ENCODE measurements at regions not wholly inside any gene's neighbourhood (a gene's known extent, or its start where the extent isn't known, plus 50 kb on each side); places are given as distances from the start of the nearest gene placed in this dataset.

DNA sequence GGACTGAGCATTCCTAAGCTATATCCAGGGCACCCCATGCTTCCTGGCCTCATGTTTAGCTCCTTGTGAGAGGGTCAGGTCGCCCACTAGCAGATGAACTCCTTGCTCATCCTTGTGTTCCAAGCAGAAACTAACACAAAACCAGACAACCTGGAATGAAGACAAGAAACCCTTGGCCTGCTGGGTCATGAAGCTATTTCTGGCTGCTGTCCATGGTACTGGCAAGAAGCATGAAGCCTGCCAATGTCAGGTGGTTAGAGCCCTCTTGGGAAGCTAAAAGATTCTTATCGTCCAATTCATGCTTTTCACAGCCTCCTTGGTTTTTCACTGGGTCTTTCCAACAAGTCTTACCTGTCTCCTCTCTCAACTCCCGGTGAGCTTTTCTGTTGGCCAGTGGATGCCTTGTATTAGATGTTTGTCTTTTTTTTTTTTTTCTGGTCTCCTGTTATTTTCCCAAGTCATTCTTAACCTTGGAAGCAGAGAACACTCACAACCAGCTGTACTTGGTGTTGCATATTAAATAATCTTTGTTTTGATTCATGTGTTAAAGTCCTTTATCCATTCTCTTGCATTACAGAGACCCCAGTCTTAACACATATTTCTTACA is 180.3 kb downstream of the ANKRD60 start:
- Histone ChIP-seq H3K18ac (ENCODE audit: insufficient read length, low read depth, low read length) (no peak overlapping the region), H3K9ac (ENCODE audit: extremely low read depth, insufficient read length, low read length) (no peak overlapping the region), H2AK5ac (ENCODE audit: insufficient read length, low read length) (no peak overlapping the region), H3K27me3 (ENCODE audit: insufficient read depth, low read length) (no peaks in the 10 kb centered on the region), H3K4ac (ENCODE audit: low read depth, low read length) (no peak overlapping the region), H2AFZ (ENCODE audit: low read length) (no peak overlapping the region), H3K4me1 (ENCODE audit: insufficient read depth, low read length) (no peaks in the 10 kb centered on the region), H3T11ph (ENCODE audit: low read length) (no peak overlapping the region), H4K91ac (ENCODE audit: insufficient read length, low read depth, low read length) (no peak overlapping the region), H4K8ac (replicated peaks; ENCODE audit: insufficient read length, low read depth, low read length) (no peak overlapping the region), H2BK20ac (ENCODE audit: low read depth, low read length, poor library complexity, severe bottlenecking) (no peak overlapping the region), H3K79me2 (ENCODE audit: insufficient read depth, low read length) (no peaks in the 10 kb centered on the region), H3K14ac (ENCODE audit: insufficient read depth, low read length) (no peak overlapping the region), H3K23me2 (ENCODE audit: insufficient read length, low read depth, low read length, poor library complexity, severe bottlenecking) (no peaks in the 10 kb centered on the region), H4K20me1 (ENCODE audit: control insufficient read depth, insufficient read depth, insufficient read length) (no peaks in the 10 kb centered on the region), H4K5ac (ENCODE audit: insufficient read length, low read depth, low read length) (no peak overlapping the region), H3K9me3 (ENCODE audit: control insufficient read depth, low read depth, low read length) (no peaks in the 10 kb centered on the region), H2BK120ac (ENCODE audit: low read depth, low read length, poor library complexity, severe bottlenecking) (no peak overlapping the region), H3K23ac (ENCODE audit: insufficient read length, low read depth, low read length) (no peak overlapping the region), H2BK12ac (ENCODE audit: insufficient read length, low read depth, low read length) (no peak overlapping the region), H2BK15ac (ENCODE audit: low read depth, low read length) (no peak overlapping the region), H3K27ac (ENCODE audit: insufficient read length, low read depth, low read length) (no peak overlapping the region), H3K79me1 (ENCODE audit: insufficient read depth, low read depth, low read length, poor library complexity, severe bottlenecking) (no peaks in the 10 kb centered on the region), H3K4me2 (ENCODE audit: insufficient read depth, insufficient read length, low read length) (no peak overlapping the region), H2BK5ac (ENCODE audit: insufficient read length, low read length) (no peak overlapping the region), H3K56ac (ENCODE audit: insufficient read length, low read depth, low read length) (no peak overlapping the region)
- no peak overlapping the region for H3K4me3 Mint-ChIP-seq
- no peak overlapping the region for H3K27ac Mint-ChIP-seq
- peaks cover 4% of the 10 kb centered on the region; the same call in 1 of the 2 replicates for H3K27me3 Mint-ChIP-seq (ENCODE audit: low read depth)
- peaks cover 11% of the 10 kb centered on the region in 2 experiments for H3K9me3 Mint-ChIP-seq
- TF ChIP-seq, protein P1, sequence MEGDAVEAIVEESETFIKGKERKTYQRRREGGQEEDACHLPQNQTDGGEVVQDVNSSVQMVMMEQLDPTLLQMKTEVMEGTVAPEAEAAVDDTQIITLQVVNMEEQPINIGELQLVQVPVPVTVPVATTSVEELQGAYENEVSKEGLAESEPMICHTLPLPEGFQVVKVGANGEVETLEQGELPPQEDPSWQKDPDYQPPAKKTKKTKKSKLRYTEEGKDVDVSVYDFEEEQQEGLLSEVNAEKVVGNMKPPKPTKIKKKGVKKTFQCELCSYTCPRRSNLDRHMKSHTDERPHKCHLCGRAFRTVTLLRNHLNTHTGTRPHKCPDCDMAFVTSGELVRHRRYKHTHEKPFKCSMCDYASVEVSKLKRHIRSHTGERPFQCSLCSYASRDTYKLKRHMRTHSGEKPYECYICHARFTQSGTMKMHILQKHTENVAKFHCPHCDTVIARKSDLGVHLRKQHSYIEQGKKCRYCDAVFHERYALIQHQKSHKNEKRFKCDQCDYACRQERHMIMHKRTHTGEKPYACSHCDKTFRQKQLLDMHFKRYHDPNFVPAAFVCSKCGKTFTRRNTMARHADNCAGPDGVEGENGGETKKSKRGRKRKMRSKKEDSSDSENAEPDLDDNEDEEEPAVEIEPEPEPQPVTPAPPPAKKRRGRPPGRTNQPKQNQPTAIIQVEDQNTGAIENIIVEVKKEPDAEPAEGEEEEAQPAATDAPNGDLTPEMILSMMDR (conservative IDR thresholded peaks at IDR 0.05) = no peak
- WGBS (ENCODE audit: extremely low coverage, insufficient read length, low lambda C conversion rate) = no CpG with 5 or more reads among the region's 3 CpGs
- H3K36me3 Mint-ChIP-seq (ENCODE audit: insufficient read depth in 1 of 3, low read depth in 3 of 3) = peaks cover 0 to 5% (median 0%) of the 10 kb centered on the region in 3 experiments; a peak in 2 of 7 replicates
- DNase-seq = peak; percentile 52
- H3K4me1 Mint-ChIP-seq = peaks cover 23 to 38% of the 10 kb centered on the region in 2 experiments
